ENCODE measurements at regions not wholly inside any gene's neighbourhood (a gene's known extent, or its start where the extent isn't known, plus 50 kb on each side); places are given as distances from the start of the nearest gene placed in this dataset.

GRCh38 chr1:200231787-200232231 lies 178.0 kb downstream of the ZNF281 start:
- H3K27me3 ChIP-seq (replicated peaks in 2 of 5; ENCODE audit: control insufficient read depth in 4 of 5, insufficient read depth in 5 of 5, low read length in 4 of 5), result no peaks in the 10 kb centered on the region
- no peak overlapping the region for H3K27ac ChIP-seq (ENCODE audit: insufficient read depth in 1 of 2, low read depth in 1 of 2, low read length in 2 of 2, poor library complexity in 1 of 2, severe bottlenecking in 2 of 2)
- CTCF ChIA-PET, result no interaction called here
- no peaks in the 10 kb centered on the region for H3K9me3 ChIP-seq (ENCODE audit: control extremely low read depth in 1 of 5, control insufficient read depth in 4 of 5, insufficient read depth in 2 of 5, low read depth in 1 of 5, low read length in 4 of 5)
- peaks cover 10 to 70% (median 43%) of the 10 kb centered on the region in 4 experiments for H3K4me1 ChIP-seq (ENCODE audit: control extremely low read depth in 1 of 4, control insufficient read depth in 4 of 4, insufficient read depth in 4 of 4, low read length in 3 of 4)
- POLR2A ChIA-PET, result no interaction called here
- no peaks in the 10 kb centered on the region for H3K36me3 ChIP-seq (ENCODE audit: control insufficient read depth in 4 of 4, insufficient read depth in 4 of 4, low read length in 3 of 4)
- no CpG with 5 or more reads among the region's 1 CpG for WGBS (ENCODE audit: insufficient coverage)
- peak in 2 of 3 donors; percentile 58 to 66 for DNase-seq
- H3K4me3 ChIP-seq (ENCODE audit: control insufficient read depth in 1 of 7, extremely low read depth in 1 of 7, insufficient read depth in 4 of 7, low read depth in 2 of 7, low read length in 6 of 7), result peak overlapping the region in 2 of 7 experiments; percentile 26

GRCh38 chr1:200230671-200231070 lies 179.2 kb downstream of the ZNF281 start:
- WGBS (ENCODE audit: insufficient coverage), result no CpG with 5 or more reads among the region's 1 CpG
- CTCF ChIA-PET, result interaction anchor here (1.3 to 1.6 kb wide), 2 partner anchors 18 to 45 kb away, joined by 3 read pairs; no protein-coding TSS in a partner anchor
- no peak for DNase-seq

GRCh38 chr1:200228486-200228885 lies 181.3 kb downstream of the ZNF281 start:
- Histone ChIP-seq H3K9me3 (ENCODE audit: control extremely low read depth in 1 of 5, control insufficient read depth in 4 of 5, insufficient read depth in 2 of 5, low read depth in 1 of 5, low read length in 4 of 5) (no peaks in the 10 kb centered on the region), H3K36me3 (ENCODE audit: control insufficient read depth in 4 of 4, insufficient read depth in 4 of 4, low read length in 3 of 4) (no peaks in the 10 kb centered on the region), H3K27me3 (replicated peaks in 2 of 5; ENCODE audit: control insufficient read depth in 4 of 5, insufficient read depth in 5 of 5, low read length in 4 of 5) (no peaks in the 10 kb centered on the region), H3K4me1 (ENCODE audit: control extremely low read depth in 1 of 4, control insufficient read depth in 4 of 4, insufficient read depth in 4 of 4, low read length in 3 of 4) (peaks cover 14 to 66% (median 52%) of the 10 kb centered on the region in 4 experiments), H3K4me3 (ENCODE audit: control insufficient read depth in 1 of 7, extremely low read depth in 1 of 7, insufficient read depth in 4 of 7, low read depth in 2 of 7, low read length in 6 of 7) (no peak overlapping the region), H3K27ac (ENCODE audit: insufficient read depth in 1 of 2, low read depth in 1 of 2, low read length in 2 of 2, poor library complexity in 1 of 2, severe bottlenecking in 2 of 2) (no peak overlapping the region)
- ChIA-PET CTCF (no interaction called here), POLR2A (no interaction called here)
- no peak for DNase-seq
- 90% methylated on average over 2 of the region's 4 CpGs for WGBS (ENCODE audit: insufficient coverage)

More at GRCh38 chr1:200230671-200231070, 179.2 kb downstream of the ZNF281 start:
- no peaks in the 10 kb centered on the region for H3K9me3 ChIP-seq (ENCODE audit: control extremely low read depth in 1 of 5, control insufficient read depth in 4 of 5, insufficient read depth in 2 of 5, low read depth in 1 of 5, low read length in 4 of 5)
- H3K4me3 ChIP-seq (ENCODE audit: control insufficient read depth in 1 of 7, extremely low read depth in 1 of 7, insufficient read depth in 4 of 7, low read depth in 2 of 7, low read length in 6 of 7), result no peak overlapping the region
- H3K4me1 ChIP-seq (ENCODE audit: control extremely low read depth in 1 of 4, control insufficient read depth in 4 of 4, insufficient read depth in 4 of 4, low read length in 3 of 4), result peaks cover 14 to 79% (median 54%) of the 10 kb centered on the region in 4 experiments
- H3K27me3 ChIP-seq (replicated peaks in 2 of 5; ENCODE audit: control insufficient read depth in 4 of 5, insufficient read depth in 5 of 5, low read length in 4 of 5), result no peaks in the 10 kb centered on the region
- POLR2A ChIA-PET, result no interaction called here
- no peak overlapping the region for H3K27ac ChIP-seq (ENCODE audit: insufficient read depth in 1 of 2, low read depth in 1 of 2, low read length in 2 of 2, poor library complexity in 1 of 2, severe bottlenecking in 2 of 2)
- H3K36me3 ChIP-seq (ENCODE audit: control insufficient read depth in 4 of 4, insufficient read depth in 4 of 4, low read length in 3 of 4), result no peaks in the 10 kb centered on the region

- DNase-seq, result no peak
- 80% methylated on average over 3 of the region's 6 CpGs for WGBS (ENCODE audit: insufficient coverage)
- no peak overlapping the region for H3K4me3 ChIP-seq (ENCODE audit: control insufficient read depth in 1 of 7, extremely low read depth in 1 of 7, insufficient read depth in 4 of 7, low read depth in 2 of 7, low read length in 6 of 7)
- POLR2A ChIA-PET, result no interaction called here
- CTCF ChIA-PET, result no interaction called here
- H3K9me3 ChIP-seq (ENCODE audit: control extremely low read depth in 1 of 5, control insufficient read depth in 4 of 5, insufficient read depth in 2 of 5, low read depth in 1 of 5, low read length in 4 of 5), result no peaks in the 10 kb centered on the region
- H3K27ac ChIP-seq (ENCODE audit: insufficient read depth in 1 of 2, low read depth in 1 of 2, low read length in 2 of 2, poor library complexity in 1 of 2, severe bottlenecking in 2 of 2), result no peak overlapping the region
- H3K27me3 ChIP-seq (replicated peaks in 2 of 5; ENCODE audit: control insufficient read depth in 4 of 5, insufficient read depth in 5 of 5, low read length in 4 of 5), result no peaks in the 10 kb centered on the region
- H3K4me1 ChIP-seq (ENCODE audit: control extremely low read depth in 1 of 4, control insufficient read depth in 4 of 4, insufficient read depth in 4 of 4, low read length in 3 of 4), result peaks cover 14 to 62% (median 48%) of the 10 kb centered on the region in 4 experiments
- H3K36me3 ChIP-seq (ENCODE audit: control insufficient read depth in 4 of 4, insufficient read depth in 4 of 4, low read length in 3 of 4), result no peaks in the 10 kb centered on the region
Measured at GRCh38 chr1:200228081-200228480, 181.8 kb downstream of the ZNF281 start.
